ENCODE measurements at regions not wholly inside any gene's neighbourhood (a gene's known extent, or its start where the extent isn't known, plus 50 kb on each side); places are given as distances from the start of the nearest gene placed in this dataset.
A peak's percentile ranks its signal among the peaks of the same experiment; 100 is the strongest.

DNA sequence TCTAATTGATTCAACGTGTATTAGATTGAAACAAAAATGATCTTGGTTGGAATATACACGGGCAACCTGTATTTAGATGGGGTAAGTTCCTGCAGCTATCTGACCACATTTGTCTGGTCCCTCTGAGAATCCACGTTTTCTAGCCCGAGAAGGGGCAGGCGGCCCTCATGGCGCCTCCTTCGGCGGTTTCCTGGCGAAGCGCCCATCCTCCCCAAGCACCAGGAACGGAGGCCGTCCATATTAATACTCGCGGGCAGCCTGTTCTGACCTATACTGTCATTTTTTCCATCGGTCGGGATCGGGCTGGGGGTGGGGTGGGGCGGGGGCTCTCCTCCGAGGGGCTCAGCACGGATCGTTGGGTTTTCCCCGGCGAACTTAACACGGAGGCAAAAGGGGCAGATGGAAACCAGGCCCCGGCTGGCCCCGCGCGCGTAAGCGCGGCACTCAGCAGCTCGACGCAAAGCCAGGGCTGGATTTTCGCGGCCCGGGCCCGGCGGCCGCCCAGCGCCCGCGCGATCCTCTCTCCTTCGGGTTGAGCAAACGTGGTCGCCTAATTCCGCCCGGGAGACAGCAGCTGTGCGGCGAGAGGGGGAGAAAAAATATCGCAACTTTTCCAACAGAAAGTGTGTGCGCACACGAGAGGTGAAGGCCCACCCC lies 77.2 kb upstream of the BCOR start:
- TF ChIP-seq, protein P1, sequence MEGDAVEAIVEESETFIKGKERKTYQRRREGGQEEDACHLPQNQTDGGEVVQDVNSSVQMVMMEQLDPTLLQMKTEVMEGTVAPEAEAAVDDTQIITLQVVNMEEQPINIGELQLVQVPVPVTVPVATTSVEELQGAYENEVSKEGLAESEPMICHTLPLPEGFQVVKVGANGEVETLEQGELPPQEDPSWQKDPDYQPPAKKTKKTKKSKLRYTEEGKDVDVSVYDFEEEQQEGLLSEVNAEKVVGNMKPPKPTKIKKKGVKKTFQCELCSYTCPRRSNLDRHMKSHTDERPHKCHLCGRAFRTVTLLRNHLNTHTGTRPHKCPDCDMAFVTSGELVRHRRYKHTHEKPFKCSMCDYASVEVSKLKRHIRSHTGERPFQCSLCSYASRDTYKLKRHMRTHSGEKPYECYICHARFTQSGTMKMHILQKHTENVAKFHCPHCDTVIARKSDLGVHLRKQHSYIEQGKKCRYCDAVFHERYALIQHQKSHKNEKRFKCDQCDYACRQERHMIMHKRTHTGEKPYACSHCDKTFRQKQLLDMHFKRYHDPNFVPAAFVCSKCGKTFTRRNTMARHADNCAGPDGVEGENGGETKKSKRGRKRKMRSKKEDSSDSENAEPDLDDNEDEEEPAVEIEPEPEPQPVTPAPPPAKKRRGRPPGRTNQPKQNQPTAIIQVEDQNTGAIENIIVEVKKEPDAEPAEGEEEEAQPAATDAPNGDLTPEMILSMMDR (IDR thresholded peaks at IDR 0.05): no peak
- Histone ChIP-seq H3K4me3 (peak overlapping the region; percentile 36), H3K27ac (peak overlapping the region; percentile 93), H3K9me3 (no peaks in the 10 kb centered on the region), H3K4me1 (no peaks in the 10 kb centered on the region), H3K27me3 (peaks cover 16% of the 10 kb centered on the region), H3K36me3 (no peaks in the 10 kb centered on the region), H3K9ac (ENCODE audit: low read depth in 2 of 2, low read length in 2 of 2) (peak overlapping the region; percentile 75 to 82)
- peak; percentile 48 for DNase-seq
- intact Hi-C loops (cut with DNase I): loop anchor here (10.0 kb wide), 1 partner anchor 160 kb away; no protein-coding TSS in a partner anchor

DNA sequence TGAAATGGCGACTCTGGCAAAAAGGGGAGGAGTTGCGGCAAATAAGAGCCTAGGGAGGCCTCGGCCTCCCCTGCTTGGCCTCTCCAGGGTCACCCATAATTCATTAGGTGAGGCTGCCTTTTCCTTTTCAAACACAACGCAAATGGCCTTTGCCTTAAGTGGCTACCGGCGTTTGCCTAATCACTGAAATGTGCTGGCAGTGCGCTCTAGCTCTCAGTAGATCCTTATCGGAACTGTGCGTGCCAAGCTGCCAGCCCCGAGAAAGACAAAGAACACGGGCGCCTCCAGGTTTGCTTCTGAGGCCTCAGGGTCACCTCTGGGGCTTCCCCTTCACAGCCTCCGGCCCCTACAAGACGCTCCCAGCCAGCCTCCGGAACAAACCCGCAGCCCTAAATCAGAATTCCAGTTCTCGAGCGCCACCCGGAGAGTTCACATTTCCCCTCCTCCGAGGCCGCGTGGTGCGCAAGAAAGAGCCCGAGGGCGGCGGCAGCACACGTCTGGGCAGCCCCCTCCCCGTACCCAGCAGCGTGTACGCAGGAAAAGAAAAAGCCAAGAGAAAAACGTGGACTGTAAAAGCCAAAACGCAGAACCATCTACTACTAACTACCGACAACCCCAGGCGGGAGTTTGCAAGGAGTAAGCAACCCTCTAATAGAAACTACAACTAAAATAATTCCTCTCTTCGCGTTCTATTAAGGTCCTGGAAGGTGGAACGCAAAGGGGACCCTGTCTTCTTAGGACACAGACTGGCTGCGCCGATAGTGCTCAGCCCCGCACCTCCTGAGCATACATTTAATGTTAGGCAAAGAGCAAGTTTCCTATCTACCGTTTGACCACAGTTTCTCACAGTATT lies 76.5 kb upstream of the BCOR start:
- DNase-seq: peak; percentile 36
- Histone ChIP-seq H3K4me3 (peak overlapping the region; percentile 36), H3K36me3 (no peaks in the 10 kb centered on the region), H3K9me3 (no peaks in the 10 kb centered on the region), H3K4me1 (no peaks in the 10 kb centered on the region), H3K27ac (peak overlapping the region; percentile 93), H3K27me3 (peaks cover 19% of the 10 kb centered on the region), H3K9ac (ENCODE audit: low read depth in 2 of 2, low read length in 2 of 2) (peak overlapping the region; percentile 36 to 82)
- intact Hi-C loops (cut with DNase I): loop anchor here (10.0 kb wide), 1 partner anchor 159 kb away; no protein-coding TSS in a partner anchor
- TF ChIP-seq, protein P1 (IDR thresholded peaks at IDR 0.05): no peak

DNA sequence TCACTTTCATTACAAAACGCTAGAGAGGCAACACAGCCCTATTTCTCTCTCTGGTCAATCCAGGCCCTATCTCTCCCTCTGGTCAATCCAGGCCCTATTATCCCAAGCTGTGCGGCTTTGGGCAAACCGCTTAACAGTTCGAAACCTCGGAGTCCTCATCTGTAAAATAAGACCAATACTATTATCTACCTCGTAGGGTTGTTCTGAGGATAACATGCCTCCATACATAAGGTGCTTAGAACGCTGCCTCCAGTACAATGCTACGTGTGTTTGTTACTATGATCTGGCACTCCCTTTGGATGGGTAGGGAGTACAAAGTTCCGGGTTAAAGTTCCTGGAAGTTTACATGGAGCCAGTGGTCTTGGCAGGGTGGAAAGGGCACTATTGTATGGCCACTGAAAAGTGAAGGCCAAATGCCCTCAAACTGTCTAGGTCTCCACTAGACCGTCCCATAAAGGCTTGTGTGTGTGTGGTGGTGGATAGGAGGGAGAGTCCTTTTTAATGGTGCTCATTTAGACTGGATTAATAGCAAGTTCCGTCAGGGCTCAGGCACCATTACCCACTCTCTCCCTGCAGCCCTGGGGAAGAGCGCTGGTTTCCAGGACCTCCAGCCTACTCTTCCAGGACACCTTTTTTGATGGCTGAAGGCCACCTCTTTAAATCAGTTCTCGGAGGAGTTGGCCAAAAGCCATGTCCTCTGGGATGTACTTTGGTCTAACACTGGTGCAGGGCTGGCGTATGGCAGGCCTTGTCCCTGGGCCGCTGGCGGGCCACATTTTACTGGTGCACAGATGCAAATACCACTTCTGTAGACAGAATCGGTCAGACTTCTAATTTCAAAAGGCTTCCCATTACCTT lies 75.6 kb upstream of the BCOR start:
- no peaks in the 10 kb centered on the region for H3K9me3 ChIP-seq
- no peaks in the 10 kb centered on the region for H3K36me3 ChIP-seq
- peaks cover 28% of the 10 kb centered on the region for H3K27me3 ChIP-seq
- peak overlapping the region; percentile 6 to 82 for H3K9ac ChIP-seq (ENCODE audit: low read depth in 2 of 2, low read length in 2 of 2)
- DNase-seq: peak; percentile 52
- intact Hi-C loops (cut with DNase I): loop anchor here (10.0 kb wide), 1 partner anchor 159 kb away; no protein-coding TSS in a partner anchor
- no peaks in the 10 kb centered on the region for H3K4me1 ChIP-seq
- peak overlapping the region; percentile 93 for H3K27ac ChIP-seq
- H3K4me3 ChIP-seq: no peak overlapping the region
- TF ChIP-seq, protein P1 (IDR thresholded peaks at IDR 0.05): no peak

DNA sequence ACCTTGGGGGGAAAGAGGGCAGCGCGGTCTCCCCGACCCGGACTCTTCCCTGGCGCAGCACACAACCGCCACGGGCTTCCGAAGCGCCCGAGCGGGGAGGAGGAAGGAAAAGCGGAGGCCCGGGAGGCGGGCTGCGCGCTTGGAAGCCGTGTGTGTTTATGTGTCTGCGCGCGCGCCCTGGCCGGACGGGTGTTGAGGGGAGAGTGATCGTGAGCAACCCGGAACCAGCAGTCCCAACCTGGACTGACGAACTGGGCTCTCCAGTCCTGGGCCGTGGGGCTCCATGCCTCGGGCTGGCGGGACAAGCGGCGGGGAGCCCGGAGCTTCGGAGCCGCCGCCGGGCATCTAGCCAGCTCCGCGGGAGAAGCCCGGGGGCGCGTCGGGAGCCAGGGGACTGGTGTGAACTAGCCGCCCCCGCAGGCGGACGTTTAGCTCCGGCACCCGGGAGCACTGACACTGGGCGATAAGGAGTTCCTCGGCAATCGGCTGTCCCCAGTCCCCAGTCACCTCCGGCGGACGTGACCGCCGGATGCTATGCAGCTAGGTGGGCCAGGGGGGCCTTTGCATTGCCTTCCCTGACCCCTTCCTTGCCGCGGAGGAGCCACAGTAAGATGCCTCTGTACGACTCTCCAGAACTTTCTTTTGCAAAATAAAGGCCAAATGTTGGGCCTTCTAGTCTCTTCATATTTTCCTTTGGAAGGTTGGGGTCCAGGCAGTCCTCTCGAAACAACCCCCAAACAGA lies 74.8 kb upstream of the BCOR start:
- Histone ChIP-seq H3K27me3 (peaks cover 36% of the 10 kb centered on the region), H3K9ac (ENCODE audit: low read depth in 2 of 2, low read length in 2 of 2) (peak overlapping the region; percentile 66 to 70), H3K4me1 (no peaks in the 10 kb centered on the region), H3K36me3 (no peaks in the 10 kb centered on the region), H3K9me3 (no peaks in the 10 kb centered on the region), H3K4me3 (peak overlapping the region; percentile 21), H3K27ac (peak overlapping the region; percentile 76)
- TF ChIP-seq, protein P1 (IDR thresholded peaks at IDR 0.05): no peak
- peak; percentile 69 for DNase-seq
- intact Hi-C loops (cut with DNase I): loop anchor here (10.0 kb wide), 1 partner anchor 158 kb away; no protein-coding TSS in a partner anchor
